ENCODE measurements at regions not wholly inside any gene's neighbourhood (a gene's known extent, or its start where the extent isn't known, plus 50 kb on each side); places are given as distances from the start of the nearest gene placed in this dataset.

- H3K4me3 ChIP-seq (ENCODE audit: low read depth, low read length): no peak overlapping the region
- H3K9ac ChIP-seq (ENCODE audit: low read depth, low read length): no peak overlapping the region
- no peaks in the 10 kb centered on the region for H3K9me3 ChIP-seq (ENCODE audit: control insufficient read depth, insufficient read depth, low read length)
- no peaks in the 10 kb centered on the region for H3K4me1 ChIP-seq (ENCODE audit: control insufficient read depth, insufficient read depth, low read length)
- no peaks in the 10 kb centered on the region for H3K27me3 ChIP-seq (ENCODE audit: control insufficient read depth, insufficient read depth, low read length)
- H3K27ac ChIP-seq (ENCODE audit: low read depth, low read length): no peak overlapping the region
- H3K36me3 ChIP-seq (ENCODE audit: control insufficient read depth, insufficient read depth, low read length): no peaks in the 10 kb centered on the region
Measured at GRCh38 chr3:59256230-59256629, 206.4 kb upstream of the CFAP20DC start.

DNA sequence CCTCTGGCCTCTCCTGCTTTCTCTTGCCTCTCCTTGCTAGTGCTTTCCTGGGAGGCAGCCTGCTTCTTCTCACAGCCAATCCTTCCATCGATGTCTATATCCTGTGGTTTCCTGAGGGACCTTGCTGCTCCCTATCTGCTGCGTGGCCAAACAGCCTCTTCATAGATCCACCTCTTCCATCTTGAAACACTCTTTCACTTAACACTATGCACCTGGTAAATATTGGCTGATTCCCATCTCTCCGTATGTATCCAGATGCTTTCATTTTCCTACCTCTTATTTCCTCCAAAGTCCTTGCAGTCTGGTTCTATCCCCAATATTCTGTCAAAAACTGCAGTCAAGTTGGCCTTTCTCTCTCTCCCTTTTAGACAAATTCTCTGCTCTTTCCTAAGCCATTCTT, 205.2 kb upstream of the CFAP20DC start:
- Histone ChIP-seq H3K9me3 (ENCODE audit: control insufficient read depth, insufficient read depth, low read length) (no peaks in the 10 kb centered on the region), H3K4me1 (ENCODE audit: control insufficient read depth, insufficient read depth, low read length) (no peaks in the 10 kb centered on the region), H3K27ac (ENCODE audit: low read depth, low read length) (no peak overlapping the region), H3K36me3 (ENCODE audit: control insufficient read depth, insufficient read depth, low read length) (no peaks in the 10 kb centered on the region), H3K9ac (ENCODE audit: low read depth, low read length) (no peak overlapping the region), H3K4me3 (ENCODE audit: low read depth, low read length) (no peak overlapping the region), H3K27me3 (ENCODE audit: control insufficient read depth, insufficient read depth, low read length) (no peaks in the 10 kb centered on the region)

- Histone ChIP-seq H3K36me3 (ENCODE audit: control insufficient read depth, insufficient read depth, low read length) (no peaks in the 10 kb centered on the region), H3K27ac (ENCODE audit: low read depth, low read length) (no peak overlapping the region), H3K9me3 (ENCODE audit: control insufficient read depth, insufficient read depth, low read length) (no peaks in the 10 kb centered on the region), H3K4me1 (ENCODE audit: control insufficient read depth, insufficient read depth, low read length) (no peaks in the 10 kb centered on the region), H3K27me3 (ENCODE audit: control insufficient read depth, insufficient read depth, low read length) (no peaks in the 10 kb centered on the region), H3K4me3 (ENCODE audit: low read depth, low read length) (no peak overlapping the region), H3K9ac (ENCODE audit: low read depth, low read length) (no peak overlapping the region)
Measured at GRCh38 chr3:59254433-59254832, 204.6 kb upstream of the CFAP20DC start.

- no peaks in the 10 kb centered on the region for H3K9me3 ChIP-seq (ENCODE audit: control insufficient read depth, insufficient read depth, low read length)
- H3K27me3 ChIP-seq (ENCODE audit: control insufficient read depth, insufficient read depth, low read length): no peaks in the 10 kb centered on the region
- H3K9ac ChIP-seq (ENCODE audit: low read depth, low read length): no peak overlapping the region
- H3K27ac ChIP-seq (ENCODE audit: low read depth, low read length): no peak overlapping the region
- no peaks in the 10 kb centered on the region for H3K36me3 ChIP-seq (ENCODE audit: control insufficient read depth, insufficient read depth, low read length)
- no peak overlapping the region for H3K4me3 ChIP-seq (ENCODE audit: low read depth, low read length)
- H3K4me1 ChIP-seq (ENCODE audit: control insufficient read depth, insufficient read depth, low read length): no peaks in the 10 kb centered on the region
Measured at GRCh38 chr3:59253523-59253922, 203.7 kb upstream of the CFAP20DC start.

DNA sequence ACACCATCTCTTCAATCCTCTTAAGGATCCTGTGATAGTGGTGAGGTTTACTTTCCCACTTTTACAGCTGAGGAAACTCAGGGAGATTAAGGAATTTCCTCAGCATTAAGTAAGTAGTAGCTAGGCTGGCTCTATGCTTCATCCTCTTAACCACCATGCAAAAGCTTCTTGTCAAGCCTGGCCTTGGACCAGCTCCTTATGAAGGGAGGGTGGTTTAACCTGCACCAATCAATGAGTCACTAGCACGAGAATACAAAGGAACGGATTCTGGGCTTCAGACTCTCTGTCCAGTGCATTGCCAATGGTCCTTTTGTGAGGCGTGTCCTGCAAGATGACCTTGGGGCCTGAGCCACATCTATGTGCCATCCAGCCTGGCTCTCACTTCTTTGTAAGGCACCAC, 202.0 kb upstream of the CFAP20DC start:
- H3K4me3 ChIP-seq (ENCODE audit: low read depth, low read length): no peak overlapping the region
- no peak overlapping the region for H3K27ac ChIP-seq (ENCODE audit: low read depth, low read length)
- H3K36me3 ChIP-seq (ENCODE audit: control insufficient read depth, insufficient read depth, low read length): no peaks in the 10 kb centered on the region
- H3K9ac ChIP-seq (ENCODE audit: low read depth, low read length): no peak overlapping the region
- no peaks in the 10 kb centered on the region for H3K27me3 ChIP-seq (ENCODE audit: control insufficient read depth, insufficient read depth, low read length)
- H3K9me3 ChIP-seq (ENCODE audit: control insufficient read depth, insufficient read depth, low read length): no peaks in the 10 kb centered on the region
- no peaks in the 10 kb centered on the region for H3K4me1 ChIP-seq (ENCODE audit: control insufficient read depth, insufficient read depth, low read length)

GRCh38 chr3:59250600-59250999, 200.8 kb upstream of the CFAP20DC start:
- Histone ChIP-seq H3K4me3 (ENCODE audit: low read depth, low read length) (no peak overlapping the region), H3K36me3 (ENCODE audit: control insufficient read depth, insufficient read depth, low read length) (no peaks in the 10 kb centered on the region), H3K4me1 (ENCODE audit: control insufficient read depth, insufficient read depth, low read length) (peaks cover 10% of the 10 kb centered on the region), H3K27ac (ENCODE audit: low read depth, low read length) (no peak overlapping the region), H3K27me3 (ENCODE audit: control insufficient read depth, insufficient read depth, low read length) (no peaks in the 10 kb centered on the region), H3K9ac (ENCODE audit: low read depth, low read length) (no peak overlapping the region), H3K9me3 (ENCODE audit: control insufficient read depth, insufficient read depth, low read length) (no peaks in the 10 kb centered on the region)

GRCh38 chr3:59249698-59250361, 200.0 kb upstream of the CFAP20DC start:
- no peak overlapping the region for H3K27ac ChIP-seq (ENCODE audit: low read depth, low read length)
- H3K36me3 ChIP-seq (ENCODE audit: control insufficient read depth, insufficient read depth, low read length): no peaks in the 10 kb centered on the region
- no peaks in the 10 kb centered on the region for H3K9me3 ChIP-seq (ENCODE audit: control insufficient read depth, insufficient read depth, low read length)
- no peak overlapping the region for H3K9ac ChIP-seq (ENCODE audit: low read depth, low read length)
- peaks cover 12% of the 10 kb centered on the region for H3K4me1 ChIP-seq (ENCODE audit: control insufficient read depth, insufficient read depth, low read length)
- H3K4me3 ChIP-seq (ENCODE audit: low read depth, low read length): no peak overlapping the region
- no peaks in the 10 kb centered on the region for H3K27me3 ChIP-seq (ENCODE audit: control insufficient read depth, insufficient read depth, low read length)

DNA sequence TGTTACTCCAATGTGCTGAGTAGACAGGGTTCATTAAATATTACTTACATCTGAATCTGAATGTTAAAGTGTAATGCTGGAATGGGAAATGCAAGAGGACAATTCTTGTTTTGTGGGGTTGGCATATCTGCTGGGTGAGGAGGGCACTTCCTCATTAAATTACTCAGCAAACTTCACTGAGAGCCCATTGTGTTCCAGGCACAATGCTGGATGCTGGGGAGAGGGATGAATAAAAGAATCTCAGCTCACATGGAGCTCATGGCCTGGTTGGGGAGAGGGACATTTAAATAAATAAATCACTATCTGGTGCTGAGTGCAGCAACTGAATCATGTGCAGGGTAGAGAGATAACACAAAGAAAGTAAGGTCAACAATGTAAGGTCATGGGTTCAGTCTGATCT, 199.2 kb upstream of the CFAP20DC start:
- Histone ChIP-seq H3K4me1 (ENCODE audit: control insufficient read depth, insufficient read depth, low read length) (peaks cover 12% of the 10 kb centered on the region), H3K36me3 (ENCODE audit: control insufficient read depth, insufficient read depth, low read length) (no peaks in the 10 kb centered on the region), H3K4me3 (ENCODE audit: low read depth, low read length) (no peak overlapping the region), H3K9me3 (ENCODE audit: control insufficient read depth, insufficient read depth, low read length) (no peaks in the 10 kb centered on the region), H3K27ac (ENCODE audit: low read depth, low read length) (no peak overlapping the region), H3K27me3 (ENCODE audit: control insufficient read depth, insufficient read depth, low read length) (no peaks in the 10 kb centered on the region), H3K9ac (ENCODE audit: low read depth, low read length) (no peak overlapping the region)

- Histone ChIP-seq H3K27me3 (ENCODE audit: control insufficient read depth, insufficient read depth, low read length) (no peaks in the 10 kb centered on the region), H3K9ac (ENCODE audit: low read depth, low read length) (no peak overlapping the region), H3K4me3 (ENCODE audit: low read depth, low read length) (no peak overlapping the region), H3K27ac (ENCODE audit: low read depth, low read length) (no peak overlapping the region), H3K9me3 (ENCODE audit: control insufficient read depth, insufficient read depth, low read length) (no peaks in the 10 kb centered on the region), H3K4me1 (ENCODE audit: control insufficient read depth, insufficient read depth, low read length) (peaks cover 12% of the 10 kb centered on the region), H3K36me3 (ENCODE audit: control insufficient read depth, insufficient read depth, low read length) (no peaks in the 10 kb centered on the region)
Measured at GRCh38 chr3:59247402-59247841, 197.6 kb upstream of the CFAP20DC start.

DNA sequence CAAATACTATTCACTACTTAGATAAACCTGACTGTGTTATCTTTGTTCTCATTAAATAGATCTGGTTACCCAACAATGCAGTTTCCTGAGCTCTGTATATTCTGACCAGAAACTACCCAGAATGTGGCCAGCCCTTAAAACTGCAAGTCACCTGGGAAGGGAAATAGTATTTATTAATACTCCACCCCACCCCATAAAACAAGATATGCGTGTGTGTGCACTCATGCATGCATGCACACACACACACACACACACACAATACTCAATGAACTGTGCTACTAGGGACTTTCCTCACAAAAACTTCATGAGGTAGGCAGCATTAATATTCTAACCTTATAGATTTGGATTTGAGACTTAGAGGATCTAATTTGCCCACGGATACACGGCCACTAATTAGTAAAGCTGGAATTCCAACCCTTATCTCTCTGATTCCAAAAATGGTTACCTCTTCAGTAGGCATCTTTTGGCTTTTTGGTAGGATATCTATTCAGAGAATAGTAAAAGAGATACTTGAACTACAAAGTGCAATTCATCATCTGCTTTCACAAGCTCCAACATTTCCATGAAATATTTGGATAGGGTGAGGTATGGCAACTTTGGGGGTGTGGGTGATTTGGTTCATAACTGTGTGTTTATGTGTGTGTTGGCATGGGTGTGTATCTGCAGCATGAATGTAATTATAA, 197.0 kb upstream of the CFAP20DC start:
- no peaks in the 10 kb centered on the region for H3K36me3 ChIP-seq (ENCODE audit: control insufficient read depth, insufficient read depth, low read length)
- H3K4me1 ChIP-seq (ENCODE audit: control insufficient read depth, insufficient read depth, low read length): peaks cover 12% of the 10 kb centered on the region
- no peak overlapping the region for H3K27ac ChIP-seq (ENCODE audit: low read depth, low read length)
- no peaks in the 10 kb centered on the region for H3K27me3 ChIP-seq (ENCODE audit: control insufficient read depth, insufficient read depth, low read length)
- no peak overlapping the region for H3K9ac ChIP-seq (ENCODE audit: low read depth, low read length)
- no peaks in the 10 kb centered on the region for H3K9me3 ChIP-seq (ENCODE audit: control insufficient read depth, insufficient read depth, low read length)
- H3K4me3 ChIP-seq (ENCODE audit: low read depth, low read length): no peak overlapping the region

DNA sequence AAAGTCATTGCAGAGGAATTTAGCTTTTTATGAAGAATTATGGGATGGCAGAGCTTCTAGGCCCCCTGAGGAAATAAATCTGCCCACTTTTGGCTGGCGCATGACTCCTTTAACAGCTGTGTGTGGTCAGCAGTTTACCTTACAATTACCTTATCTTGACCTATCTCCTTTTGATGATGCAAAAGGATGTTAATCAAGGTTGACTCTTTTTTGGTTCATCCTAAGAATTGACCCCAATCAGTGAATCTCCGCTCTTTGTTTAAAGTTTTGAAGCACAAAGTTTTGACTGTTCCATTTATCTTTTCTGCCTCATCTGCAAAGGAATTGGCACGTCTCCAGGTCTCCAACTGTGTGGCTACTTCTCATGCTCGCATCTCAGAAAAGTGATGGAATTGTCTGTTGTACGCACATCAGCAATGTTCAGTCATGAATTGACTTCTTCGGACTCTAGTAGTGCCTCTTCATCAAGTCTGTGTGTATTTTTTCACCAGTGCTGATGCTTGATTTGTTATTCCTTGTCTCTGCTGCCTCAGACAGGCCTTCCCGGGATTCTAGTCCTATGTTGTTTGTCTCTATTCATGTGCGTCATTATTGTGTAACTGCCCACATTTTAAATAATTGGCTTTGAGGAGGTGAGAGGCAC, 196.2 kb upstream of the CFAP20DC start:
- H3K9ac ChIP-seq (ENCODE audit: low read depth, low read length): no peak overlapping the region
- no peaks in the 10 kb centered on the region for H3K36me3 ChIP-seq (ENCODE audit: control insufficient read depth, insufficient read depth, low read length)
- no peaks in the 10 kb centered on the region for H3K9me3 ChIP-seq (ENCODE audit: control insufficient read depth, insufficient read depth, low read length)
- H3K27ac ChIP-seq (ENCODE audit: low read depth, low read length): no peak overlapping the region
- no peaks in the 10 kb centered on the region for H3K27me3 ChIP-seq (ENCODE audit: control insufficient read depth, insufficient read depth, low read length)
- peaks cover 12% of the 10 kb centered on the region for H3K4me1 ChIP-seq (ENCODE audit: control insufficient read depth, insufficient read depth, low read length)
- no peak overlapping the region for H3K4me3 ChIP-seq (ENCODE audit: low read depth, low read length)

All from HUES48 (cell line).